Liver (tissue), 3 donors: ENCODE measurements at regions not wholly inside any gene's neighbourhood (a gene's known extent, or its start where the extent isn't known, plus 50 kb on each side); places are given as distances from the start of the nearest gene placed in this dataset.

ENCODE experiments used
- ATF3 ChIP-seq: IDR thresholded peaks from 2 replicates; pipeline ENCODE4 v1.6.1; 2016; ENCODE audit warnings: antibody characterized with exemption
- CTCF ChIP-seq: fragments of 150-350 bp; IDR thresholded peaks from 2 replicates; pipeline ENCODE4 v1.5.1; 2017; ENCODE audit warnings: improper control_type of control experiment, low read depth, low read length; ENCODE audit not compliant: missing input control
- JUND ChIP-seq, 2 donors: IDR thresholded peaks; 2 replicates each; pipeline ENCODE4 v1.6.1; 2016; ENCODE audit warnings: antibody characterized with exemption in 2 of 2
- NR2F2 ChIP-seq: IDR thresholded peaks from 2 replicates; pipeline ENCODE4 v1.6.1; 2016; ENCODE audit warnings: antibody characterized with exemption
- RAD21 ChIP-seq, 2 donors: IDR thresholded peaks; 2 replicates each; pipeline ENCODE4 v1.6.1; 2016; ENCODE audit warnings: antibody characterized with exemption in 2 of 2, mild to moderate bottlenecking in 2 of 2
- REST ChIP-seq: IDR thresholded peaks from 2 replicates; pipeline ENCODE4 v1.6.1; 2016; ENCODE audit warnings: antibody characterized with exemption, mild to moderate bottlenecking
- SP1 ChIP-seq: IDR thresholded peaks from 2 replicates; pipeline ENCODE4 v1.6.1; 2018; ENCODE audit warnings: antibody characterized with exemption, mild to moderate bottlenecking
- TAF1 ChIP-seq: conservative IDR thresholded peaks from 2 replicates; pipeline ENCODE4 v1.6.1; 2016; ENCODE audit warnings: antibody characterized with exemption, mild to moderate bottlenecking
- YY1 ChIP-seq: IDR thresholded peaks from 2 replicates; pipeline ENCODE4 v1.6.1; 2016; ENCODE audit warnings: antibody characterized with exemption, mild to moderate bottlenecking
- ZBTB33 ChIP-seq: IDR thresholded peaks from 2 replicates; pipeline ENCODE4 v1.6.1; 2016; ENCODE audit warnings: antibody characterized with exemption
- donor health status: healthy.
- donor health status: healthy.

- TF ChIP-seq CTCF (no peak), ATF3 (no peak), TAF1 (no peak), JUND (IDR thresholded peaks at IDR 0.05) (no peak), ZBTB33 (no peak), REST (no peak), NR2F2 (no peak), RAD21 (IDR thresholded peaks at IDR 0.05) (no peak), SP1 (no peak), YY1 (no peak)
Measured at GRCh38 chr5:8470489-8470888, 601.5 kb downstream of the MTRR start.
